ENCODE measurements at regions not wholly inside any gene's neighbourhood (a gene's known extent, or its start where the extent isn't known, plus 50 kb on each side); places are given as distances from the start of the nearest gene placed in this dataset.

DNA sequence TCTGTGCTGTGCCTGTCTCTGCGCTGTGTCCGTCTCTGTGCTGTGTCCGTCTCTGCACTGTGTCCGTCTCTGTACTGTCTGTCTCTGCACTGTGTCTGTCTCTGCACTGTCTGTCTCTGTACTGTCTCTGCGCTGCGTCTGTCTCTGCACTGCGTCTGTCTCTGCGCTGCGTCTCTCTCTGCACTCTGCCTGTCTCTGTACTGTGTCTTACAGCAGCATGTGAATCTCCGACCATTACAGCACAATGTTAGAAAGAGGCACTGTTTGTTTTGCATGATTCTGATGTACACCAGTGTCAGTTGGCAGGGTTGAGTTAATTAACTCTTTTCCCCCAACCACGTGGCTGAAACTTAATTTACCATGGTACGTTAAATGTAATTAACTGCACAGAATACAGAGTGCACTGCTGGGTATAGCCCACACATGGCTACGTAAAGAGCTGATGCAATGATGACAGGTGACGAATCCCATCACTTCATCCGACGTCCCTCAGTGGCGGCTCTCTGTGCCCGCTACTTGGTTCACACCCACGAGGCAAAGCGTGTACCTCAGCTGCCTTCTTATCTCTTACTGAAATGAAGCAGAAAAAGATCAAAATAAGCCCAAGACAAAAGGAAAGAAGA lies 127.7 kb upstream of the SFSWAP start:
- Histone ChIP-seq H3K14ac (ENCODE audit: insufficient read length) (no peak overlapping the region), H3K4me1 (replicated peaks in 1 of 4; ENCODE audit: control insufficient read depth in 3 of 4, insufficient read depth in 4 of 4, low read length in 3 of 4) (no peaks in the 10 kb centered on the region), H3K79me2 (ENCODE audit: control insufficient read depth in 1 of 2, insufficient read depth in 2 of 2, low read length in 2 of 2) (no peaks in the 10 kb centered on the region), H2BK20ac (ENCODE audit: low read length) (0 out of 2 replicates have a peak overlapping the region, but pooled peaks have one; percentile 43), H4K91ac (replicated peaks; ENCODE audit: insufficient read length, low read length) (no peak overlapping the region), H3K9me3 (ENCODE audit: insufficient read depth in 2 of 2, low read depth in 1 of 2, low read length in 1 of 2) (no peaks in the 10 kb centered on the region; a peak in 1 of 4 replicates), H3K4me2 (ENCODE audit: insufficient read depth in 1 of 2, low read depth in 2 of 2, low read length in 2 of 2) (no peak overlapping the region), H2AFZ (ENCODE audit: low read length) (peak overlapping the region; percentile 32; the same call in 1 of the 2 replicates), H2BK120ac (replicated peaks; ENCODE audit: low read depth, low read length) (no peak overlapping the region), H4K8ac (ENCODE audit: extremely low read depth, insufficient read depth, low read length) (no peak overlapping the region), H3K9ac (replicated peaks in 1 of 4; ENCODE audit: extremely low read depth in 1 of 4, low read depth in 3 of 4, low read length in 3 of 4) (no peak overlapping the region; a peak in 1 of 7 replicates), H3K4me3 (ENCODE audit: extremely low read depth in 1 of 4, insufficient read depth in 2 of 4, low read depth in 3 of 4, low read length in 4 of 4) (no peak overlapping the region), H2AK5ac (ENCODE audit: low read depth, low read length) (peak overlapping the region; percentile 87), H3K27me3 (replicated peaks in 1 of 4; ENCODE audit: control insufficient read depth in 3 of 4, extremely low read depth in 1 of 4, insufficient read depth in 3 of 4, low read length in 3 of 4) (no peaks in the 10 kb centered on the region; a peak in 2 of 7 replicates), H3K36me3 (ENCODE audit: control insufficient read depth in 2 of 4, insufficient read depth in 4 of 4, low read length in 3 of 4) (no peaks in the 10 kb centered on the region), H3K23me2 (ENCODE audit: low read depth, low read length) (no peaks in the 10 kb centered on the region), H2BK15ac (ENCODE audit: low read length) (peak overlapping the region; percentile 48; the same call in 1 of the 2 replicates), H3K56ac (replicated peaks; ENCODE audit: insufficient read length, low read depth, low read length) (no peak overlapping the region), H3K23ac (ENCODE audit: insufficient read length) (no peak overlapping the region), H4K5ac (ENCODE audit: insufficient read length, low read depth, low read length) (no peak overlapping the region), H3K79me1 (ENCODE audit: low read depth, low read length) (no peaks in the 10 kb centered on the region), H2BK5ac (ENCODE audit: low read depth, low read length) (peak overlapping the region; percentile 69; the same call in 1 of the 2 replicates), H2BK12ac (ENCODE audit: low read depth, low read length) (peak overlapping the region; percentile 86; the same call in 1 of the 2 replicates), H3K27ac (ENCODE audit: low read depth, low read length) (no peak overlapping the region), H3K4ac (replicated peaks; ENCODE audit: insufficient read length, low read depth, low read length) (no peak overlapping the region), H3K18ac (ENCODE audit: extremely low read depth, low read length) (0 out of 2 replicates have a peak overlapping the region, but pooled peaks have one; percentile 5), H4K20me1 (replicated peaks in 1 of 2; ENCODE audit: control insufficient read depth in 1 of 2, insufficient read depth in 2 of 2, low read length in 2 of 2) (no peaks in the 10 kb centered on the region)
- no peak for DNase-seq (ENCODE audit: low read depth in 1 of 2, low spot score in 2 of 2)
- ChIA-PET POLR2A (ENCODE audit: partially characterized antibody) (no interaction called here), CTCF (ENCODE audit: partially characterized antibody) (no interaction called here)
- no peak for FAIRE-seq
- 90% methylated on average over 20 of the region's 20 CpGs; no CpG with 5 or more reads in 1 of the 2 experiments for WGBS, 2 experiments (ENCODE audit: extremely low coverage in 1 of 2, insufficient coverage in 1 of 2, insufficient read length in 1 of 2, insufficient replicate concordance in 2 of 2, low coverage in 1 of 2, low lambda C conversion rate in 2 of 2, missing lambda C conversion rate in 1 of 2)
- no peak for TF ChIP-seq CBX5 (IDR thresholded peaks at IDR 0.05; ENCODE audit: low read depth, low read length)
- TF ChIP-seq TEAD4 (IDR thresholded peaks at IDR 0.05; ENCODE audit: low read depth, low read length), result no peak
- no peak for TF ChIP-seq EGR1 (IDR thresholded peaks at IDR 0.05; ENCODE audit: borderline replicate concordance, low read depth, low read length)
- TF ChIP-seq MAX (IDR thresholded peaks at IDR 0.05), result no peak
- TF ChIP-seq SP2 (IDR thresholded peaks at IDR 0.05; ENCODE audit: low read length), result no peak
- no peak for TF ChIP-seq SIRT6 (IDR thresholded peaks at IDR 0.05; ENCODE audit: low read length)
- TF ChIP-seq POLR2AphosphoS5 (IDR thresholded peaks at IDR 0.05; ENCODE audit: low read depth, low read length), result no peak
- no peak for TF ChIP-seq POLR2A (IDR thresholded peaks at IDR 0.05; ENCODE audit: control extremely low read depth in 1 of 2, low read depth in 2 of 2, low read length in 2 of 2)
- TF ChIP-seq BACH1 (IDR thresholded peaks at IDR 0.05; ENCODE audit: low read length), result no peak
- TF ChIP-seq SUZ12 (IDR thresholded peaks at IDR 0.05; ENCODE audit: low read length), result no peak
- no peak for TF ChIP-seq TCF12 (IDR thresholded peaks at IDR 0.05; ENCODE audit: low read depth, low read length)
- TF ChIP-seq HDAC2 (IDR thresholded peaks at IDR 0.05; ENCODE audit: borderline replicate concordance in 1 of 2, low read depth in 2 of 2, low read length in 2 of 2), result no peak
- no peak for TF ChIP-seq SP4 (IDR thresholded peaks at IDR 0.05; ENCODE audit: low read length)
- no peak for TF ChIP-seq ZNF274 (IDR thresholded peaks at IDR 0.05; ENCODE audit: borderline replicate concordance, extremely low read depth, low read length)

Measured in H1 (cell line).